Panc1 (cell line): ENCODE measurements at regions not wholly inside any gene's neighbourhood (a gene's known extent, or its start where the extent isn't known, plus 50 kb on each side); places are given as distances from the start of the nearest gene placed in this dataset.

ENCODE experiments used
- ATAC-seq: fragments of 200-7000 bp; cut with Tn5 transposase; 2 replicates; pipeline ENCODE4 v1.9.1; 2020; ENCODE audit warnings: mild to moderate bottlenecking, moderate library complexity
- BruUV-seq: library from RNA; stranded (reverse); fragments of 400-500 nt; replicated peaks from 2 replicates; lab custom pipeline; 2021; lab: Mats Ljungman, UMichigan
- CTCF ChIA-PET: fragments of 300-600 bp; sonication (Branson Sonifier 250); formaldehyde crosslinking; loops from one replicate; lab custom pipeline; 2022; ENCODE audit warnings: antibody characterized with exemption; lab: Charles Lee
- POLR2A ChIA-PET: fragments of 300-600 bp; sonication (Branson Sonifier 250); formaldehyde crosslinking; loops from one replicate; lab custom pipeline; 2022; ENCODE audit warnings: antibody characterized with exemption; lab: Charles Lee
- DNase-seq: peaks from one replicate; pipeline ENCODE4 v3.0.0-alpha.2; 2010; ENCODE audit warnings: low read depth, low spot score
- H3K27ac ChIP-seq: 2 replicates; pipeline ENCODE4 v1.5.1; 2011; ENCODE audit warnings: mild to moderate bottlenecking, low read length, inconsistent platforms
- H3K27me3 ChIP-seq: fragments of 200-500 bp; sonication (Bioruptor generic); 2 replicates; pipeline ENCODE4 v1.6.0; 2014; ENCODE audit warnings: low read length, inconsistent platforms; ENCODE audit not compliant: control insufficient read depth, insufficient read depth
- H3K36me3 ChIP-seq: fragments of 200-500 bp; sonication (Bioruptor generic); 2 replicates; pipeline ENCODE4 v1.5.1; 2014; ENCODE audit warnings: inconsistent platforms, mild to moderate bottlenecking, low read length, moderate library complexity; ENCODE audit not compliant: control insufficient read depth, insufficient read depth
- H3K4me1 ChIP-seq: 2 replicates; pipeline ENCODE4 v1.5.1; 2011; ENCODE audit warnings: inconsistent platforms, mild to moderate bottlenecking, low read length, moderate library complexity; ENCODE audit not compliant: control insufficient read depth, insufficient read depth
- H3K4me3 ChIP-seq, 2 experiments: 2 replicates each; pipeline ENCODE4 v1.5.1; 2011 to 2012; ENCODE audit warnings: low read depth in 2 of 2, low read length in 2 of 2, mild to moderate bottlenecking in 2 of 2, inconsistent platforms in 1 of 2, moderate library complexity in 1 of 2
- H3K9me3 ChIP-seq: fragments of 200-500 bp; sonication (Bioruptor generic); 2 replicates; pipeline ENCODE4 v1.5.1; 2014; ENCODE audit warnings: low read depth, mild to moderate bottlenecking, inconsistent platforms, low read length, moderate library complexity; ENCODE audit not compliant: control insufficient read depth, insufficient read depth
- CTCF ChIP-seq: fragments of 450-650 bp; IDR thresholded peaks from 2 replicates; pipeline ENCODE4 v1.5.1; 2017; ENCODE audit warnings: mild to moderate bottlenecking
- REST ChIP-seq, 2 experiments: IDR thresholded peaks; 2 replicates each; pipeline ENCODE4 v1.6.1; 2011 to 2012; ENCODE audit warnings: low read depth in 2 of 2, control low read depth in 1 of 2, low read length in 1 of 2, mild to moderate bottlenecking in 1 of 2, moderate library complexity in 1 of 2; ENCODE audit not compliant: insufficient read depth in 1 of 2
- SIN3A ChIP-seq: IDR thresholded peaks from 2 replicates; pipeline ENCODE4 v1.6.1; 2012; ENCODE audit warnings: low read depth, mild to moderate bottlenecking, low read length, moderate library complexity, borderline replicate concordance; ENCODE audit not compliant: insufficient read depth
- TCF7L2 ChIP-seq: IDR thresholded peaks from 2 replicates; pipeline ENCODE4 v1.6.1; 2011; ENCODE audit warnings: mild to moderate bottlenecking, low read depth, low read length, inconsistent platforms
- in situ Hi-C: cut with HindIII; loops from 2 replicates; pipeline ENCODE4 v1.10.0; 2016; ENCODE audit warnings: low sequenced_read_pairs, low pct_unique_long_range_greater_than_20kb
- intact Hi-C: fragments of 100-400 bp; cut with micrococcal nuclease; formaldehyde crosslinking; loops from one replicate; pipeline ENCODE4 v1.10.0; 2022; ENCODE audit not compliant: unreplicated experiment

- intact Hi-C loops = no loop called here
- ChIA-PET CTCF (no interaction called here), POLR2A (no interaction called here)
- ATAC-seq (no peak), DNase-seq (no peak)
- no TSS peak for BruUV-seq
- H3K4me3 ChIP-seq = no peak overlapping the region
- H3K36me3 ChIP-seq = no peaks in the 10 kb centered on the region
- in situ Hi-C loops = no loop called here
- no peaks in the 10 kb centered on the region for H3K9me3 ChIP-seq
- TF ChIP-seq REST (IDR thresholded peaks at IDR 0.05; ENCODE audit: insufficient read depth in 1 of 2, low read depth in 2 of 2, low read length in 1 of 2) = no peak
- no peak overlapping the region for H3K27ac ChIP-seq
- no peaks in the 10 kb centered on the region for H3K4me1 ChIP-seq
- H3K27me3 ChIP-seq = no peaks in the 10 kb centered on the region
These were observed 900.9 kb downstream of the BCL11B start for GRCh38 chr14:98371141-98371540.

GRCh38 chr14:98374136-98374535 is 897.9 kb downstream of the BCL11B start:
- no peaks in the 10 kb centered on the region for H3K4me1 ChIP-seq
- BruUV-seq = no TSS peak

More at GRCh38 chr14:98374136-98374535, 897.9 kb downstream of the BCL11B start:
- DNase-seq = no peak
- TF ChIP-seq SIN3A = no peak
- TF ChIP-seq TCF7L2 = no peak
- no peak for TF ChIP-seq REST (IDR thresholded peaks at IDR 0.05; ENCODE audit: insufficient read depth in 1 of 2, low read depth in 2 of 2, low read length in 1 of 2)
- TF ChIP-seq CTCF = no peak
- ChIA-PET CTCF (no interaction called here), POLR2A (no interaction called here)
- Histone ChIP-seq H3K36me3 (no peaks in the 10 kb centered on the region), H3K4me3 (no peak overlapping the region), H3K9me3 (no peaks in the 10 kb centered on the region), H3K27me3 (no peaks in the 10 kb centered on the region), H3K27ac (no peak overlapping the region)
- intact Hi-C loops (no loop called here), in situ Hi-C loops (no loop called here)
- ATAC-seq = no peak
